ENCODE measurements at regions not wholly inside any gene's neighbourhood (a gene's known extent, or its start where the extent isn't known, plus 50 kb on each side); places are given as distances from the start of the nearest gene placed in this dataset.

GRCh38 chr5:89071941-89072331, 189.0 kb upstream of the MEF2C start:
- FAIRE-seq (no peak), DNase-seq (ENCODE audit: low read depth in 1 of 2, low spot score in 2 of 2) (no peak)
- no peak overlapping the region for H2BK20ac ChIP-seq (ENCODE audit: low read length)
- H2BK5ac ChIP-seq (ENCODE audit: low read depth, low read length), result no peak overlapping the region
- H3K18ac ChIP-seq (ENCODE audit: extremely low read depth, low read length), result no peak overlapping the region
- H2BK15ac ChIP-seq (ENCODE audit: low read length), result no peak overlapping the region
- H3K4me2 ChIP-seq (ENCODE audit: insufficient read depth in 1 of 2, low read depth in 2 of 2, low read length in 2 of 2), result no peak overlapping the region
- TF ChIP-seq CREB1 (IDR thresholded peaks at IDR 0.05), result no peak
- no peak for TF ChIP-seq RBBP5 (IDR thresholded peaks at IDR 0.05; ENCODE audit: borderline replicate concordance, low read depth, low read length)
- no peak for TF ChIP-seq SIN3A (conservative IDR thresholded peaks at IDR 0.05 in 1 of 2, IDR thresholded peaks at IDR 0.05 in 1 of 2; ENCODE audit: low read depth in 1 of 2, low read length in 2 of 2)
- TF ChIP-seq BCL11A (IDR thresholded peaks at IDR 0.05; ENCODE audit: low read depth in 2 of 2, low read length in 2 of 2), result no peak
- TF ChIP-seq CTCF (IDR thresholded peaks at IDR 0.05; ENCODE audit: control extremely low read depth in 1 of 3, insufficient read depth in 1 of 3, low read depth in 1 of 3, low read length in 3 of 3), result no peak
- no peak for TF ChIP-seq EZH2 (IDR thresholded peaks at IDR 0.05; ENCODE audit: low read depth, low read length, severe bottlenecking)
- no peak for TF ChIP-seq EP300 (IDR thresholded peaks at IDR 0.05; ENCODE audit: borderline replicate concordance in 1 of 2, low read depth in 2 of 2, low read length in 2 of 2)
- TF ChIP-seq CEBPB (IDR thresholded peaks at IDR 0.05; ENCODE audit: low read depth, low read length), result no peak
- no peak for TF ChIP-seq CBX5 (IDR thresholded peaks at IDR 0.05; ENCODE audit: low read depth, low read length)
- TF ChIP-seq SP2 (IDR thresholded peaks at IDR 0.05; ENCODE audit: low read length), result no peak
- TF ChIP-seq ZNF274 (IDR thresholded peaks at IDR 0.05; ENCODE audit: borderline replicate concordance, extremely low read depth, low read length), result no peak
- TF ChIP-seq GTF2F1 (IDR thresholded peaks at IDR 0.05; ENCODE audit: borderline replicate concordance, low read depth, low read length), result no peak
- no peak for TF ChIP-seq SP1 (IDR thresholded peaks at IDR 0.05; ENCODE audit: low read depth, low read length)
- H3K4ac ChIP-seq (replicated peaks; ENCODE audit: insufficient read length, low read depth, low read length), result no peak overlapping the region
- H3K79me1 ChIP-seq (ENCODE audit: low read depth, low read length), result no peaks in the 10 kb centered on the region
- no peaks in the 10 kb centered on the region for H3K79me2 ChIP-seq (ENCODE audit: control insufficient read depth in 1 of 2, insufficient read depth in 2 of 2, low read length in 2 of 2)
- H4K91ac ChIP-seq (replicated peaks; ENCODE audit: insufficient read length, low read length), result no peak overlapping the region
- H2BK120ac ChIP-seq (replicated peaks; ENCODE audit: low read depth, low read length), result no peak overlapping the region
- no peak overlapping the region for H3K56ac ChIP-seq (replicated peaks; ENCODE audit: insufficient read length, low read depth, low read length)
- H2AK5ac ChIP-seq (ENCODE audit: low read depth, low read length), result no peak overlapping the region
- no peak overlapping the region for H3K23ac ChIP-seq (ENCODE audit: insufficient read length)
- H3K23me2 ChIP-seq (ENCODE audit: low read depth, low read length), result no peaks in the 10 kb centered on the region
- WGBS, 2 experiments (ENCODE audit: extremely low coverage in 1 of 2, insufficient coverage in 1 of 2, insufficient read length in 1 of 2, insufficient replicate concordance in 2 of 2, low coverage in 1 of 2, low lambda C conversion rate in 2 of 2, missing lambda C conversion rate in 1 of 2), result 96% methylated on average over 1 of the region's 1 CpG; no CpG with 5 or more reads in 1 of the 2 experiments
- H3K27ac ChIP-seq (ENCODE audit: low read depth, low read length), result no peak overlapping the region
- H3K27me3 ChIP-seq (replicated peaks in 1 of 4; ENCODE audit: control insufficient read depth in 3 of 4, extremely low read depth in 1 of 4, insufficient read depth in 3 of 4, low read length in 3 of 4), result peaks cover 0 to 1% (median 0%) of the 10 kb centered on the region in 4 experiments; a peak in 1 of 7 replicates
- H4K20me1 ChIP-seq (replicated peaks in 1 of 2; ENCODE audit: control insufficient read depth in 1 of 2, insufficient read depth in 2 of 2, low read length in 2 of 2), result no peaks in the 10 kb centered on the region
- H3K36me3 ChIP-seq (ENCODE audit: control insufficient read depth in 2 of 4, insufficient read depth in 4 of 4, low read length in 3 of 4), result no peaks in the 10 kb centered on the region
- no peaks in the 10 kb centered on the region for H3K4me1 ChIP-seq (replicated peaks in 1 of 4; ENCODE audit: control insufficient read depth in 3 of 4, insufficient read depth in 4 of 4, low read length in 3 of 4)
- no peak overlapping the region for H4K5ac ChIP-seq (ENCODE audit: insufficient read length, low read depth, low read length)
- H2BK12ac ChIP-seq (ENCODE audit: low read depth, low read length), result no peak overlapping the region
- H3K14ac ChIP-seq (ENCODE audit: insufficient read length), result no peak overlapping the region
- H3K9ac ChIP-seq (replicated peaks in 1 of 4; ENCODE audit: extremely low read depth in 1 of 4, low read depth in 3 of 4, low read length in 3 of 4), result no peak overlapping the region
- no peak overlapping the region for H3K4me3 ChIP-seq (ENCODE audit: extremely low read depth in 1 of 4, insufficient read depth in 2 of 4, low read depth in 3 of 4, low read length in 4 of 4)
- CTCF ChIA-PET (ENCODE audit: partially characterized antibody), result interaction anchor here (1.3 kb wide), 2 partner anchors 12 to 51 kb away, joined by 3 read pairs; no protein-coding TSS in a partner anchor
- POLR2A ChIA-PET (ENCODE audit: partially characterized antibody), result no interaction called here
- H3K9me3 ChIP-seq (ENCODE audit: insufficient read depth in 2 of 2, low read depth in 1 of 2, low read length in 1 of 2), result no peaks in the 10 kb centered on the region
- H2AFZ ChIP-seq (ENCODE audit: low read length), result no peak overlapping the region
- H4K8ac ChIP-seq (ENCODE audit: extremely low read depth, insufficient read depth, low read length), result no peak overlapping the region
